HPDE6-E6E7 (cell line): ENCODE measurements at regions not wholly inside any gene's neighbourhood (a gene's known extent, or its start where the extent isn't known, plus 50 kb on each side); places are given as distances from the start of the nearest gene placed in this dataset.
A peak's percentile ranks its signal among the peaks of the same experiment; 100 is the strongest.
"Not testable (repeated sequence)": the region's sequence is repeated elsewhere in the genome, so short reads cannot be mapped to it uniquely, and the experiment has no call there.

Source experiments
- DNase-seq: peaks from one replicate; pipeline ENCODE4 v3.0.0; 2011; ENCODE audit warnings: missing footprints; ENCODE audit errors: extremely low spot score

DNA sequence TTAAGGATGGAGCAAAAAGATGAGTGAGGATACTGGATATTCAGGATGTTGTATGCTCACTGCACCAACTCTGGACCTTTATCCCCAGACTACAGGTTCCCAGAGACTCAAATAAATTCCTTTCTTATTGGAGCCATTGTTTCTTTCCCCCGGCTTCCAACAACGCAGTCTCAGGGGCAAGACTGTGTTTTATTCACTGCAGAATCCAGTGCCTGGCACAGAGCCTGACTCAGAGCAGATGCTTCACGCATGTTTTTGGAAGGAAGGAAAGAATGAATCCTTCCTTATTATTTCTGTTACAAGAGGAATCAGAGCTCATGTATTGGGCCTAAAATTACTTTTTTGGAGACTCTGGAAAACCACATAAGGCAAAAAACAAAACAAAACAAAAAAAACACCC lies 96.0 kb upstream of the VGLL4 start:
- no peak for DNase-seq

DNA sequence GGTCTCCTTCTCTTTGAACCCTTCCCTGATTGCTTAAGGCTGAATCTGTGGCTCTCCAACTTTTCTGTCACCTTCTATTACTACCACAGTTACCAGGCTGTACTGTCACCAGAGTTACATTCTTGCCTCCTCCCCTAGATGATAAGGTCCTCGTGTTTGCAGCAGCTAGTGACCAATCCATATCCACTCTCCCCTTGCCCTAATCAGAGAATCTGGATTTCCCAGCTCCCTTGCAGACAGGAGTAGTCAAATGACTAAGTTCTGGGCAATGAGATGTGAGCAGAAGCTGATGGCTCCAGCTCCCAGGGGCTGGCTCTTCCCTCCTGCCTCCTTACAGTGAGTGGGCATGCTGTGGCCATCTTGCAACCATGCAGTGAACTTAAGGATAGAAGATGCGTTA lies 95.4 kb upstream of the VGLL4 start:
- no peak for DNase-seq

DNA sequence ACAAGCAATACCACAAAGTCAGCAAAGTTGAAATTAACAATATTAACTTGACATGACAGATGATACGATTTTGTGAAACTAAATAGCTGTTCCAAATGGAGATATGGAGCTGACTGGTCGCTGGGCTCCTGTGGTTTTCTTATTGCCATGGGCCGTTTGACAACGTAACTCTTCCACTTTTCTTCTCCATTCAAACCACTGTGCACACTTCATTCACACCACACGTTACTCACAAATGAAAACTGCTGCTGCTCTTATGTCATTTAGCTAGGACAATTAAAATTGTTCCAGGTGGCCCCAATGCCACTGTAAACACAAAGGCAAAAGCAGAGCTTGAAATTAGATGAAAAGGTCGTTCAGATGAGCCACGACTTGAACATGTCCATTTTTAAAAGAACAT lies 94.0 kb upstream of the VGLL4 start:
- no peak for DNase-seq

DNA sequence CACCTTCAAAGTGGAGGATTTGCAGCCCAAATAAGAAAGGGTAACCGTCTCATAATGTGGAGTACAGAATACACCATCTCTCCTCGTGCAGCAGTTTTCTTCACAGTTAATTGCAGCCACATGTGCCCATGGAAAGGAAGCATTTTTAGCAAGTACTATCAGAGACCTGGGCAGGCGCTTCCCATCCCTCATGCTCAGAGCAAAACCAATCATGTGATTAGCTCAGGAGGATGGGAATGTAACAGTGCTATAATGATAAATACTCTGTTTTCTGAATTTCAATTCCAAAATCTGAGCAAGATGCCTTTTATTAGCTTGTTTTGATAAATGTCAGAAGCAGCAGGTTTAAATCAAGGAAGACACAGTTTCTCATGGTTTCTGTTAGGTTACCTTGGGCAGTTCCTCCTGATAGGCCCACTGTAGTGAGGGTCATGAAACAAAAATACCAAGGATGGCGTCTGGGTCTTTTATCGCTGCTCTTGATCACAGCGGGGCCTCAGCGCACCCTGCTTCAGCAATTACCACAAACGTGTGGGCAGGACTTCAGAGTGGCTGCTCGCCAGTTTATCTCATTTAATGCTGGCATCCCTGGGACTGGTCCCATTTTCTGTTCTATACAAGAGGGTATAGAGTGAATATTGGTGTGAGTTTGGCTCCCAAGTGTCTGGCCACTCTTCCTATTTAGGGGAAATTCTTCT lies 92.6 kb upstream of the VGLL4 start:
- no peak for DNase-seq

DNA sequence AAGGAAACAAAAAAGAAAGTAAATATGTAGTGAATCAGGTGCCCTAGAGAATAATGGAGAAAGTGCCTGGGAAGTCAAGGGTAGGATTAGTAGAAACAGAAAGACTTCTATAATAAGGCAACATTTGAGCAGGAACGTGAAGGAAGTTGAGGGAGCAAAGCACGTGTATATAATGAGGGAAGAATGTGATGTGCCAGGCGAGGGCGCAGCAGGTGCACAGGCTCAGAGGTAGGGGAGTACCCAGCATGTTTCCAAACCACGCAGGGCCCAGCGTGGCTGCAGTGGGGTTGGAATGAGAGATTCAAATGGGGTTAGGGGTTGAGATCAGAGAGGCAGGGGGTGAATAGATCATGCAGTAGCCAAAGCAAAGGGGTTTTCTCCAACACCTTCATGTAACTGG lies 91.9 kb upstream of the VGLL4 start:
- no peak for DNase-seq

GRCh38 chr3:11735111-11735510 lies 91.4 kb upstream of the VGLL4 start:
- DNase-seq: not testable (repeated sequence)

DNA sequence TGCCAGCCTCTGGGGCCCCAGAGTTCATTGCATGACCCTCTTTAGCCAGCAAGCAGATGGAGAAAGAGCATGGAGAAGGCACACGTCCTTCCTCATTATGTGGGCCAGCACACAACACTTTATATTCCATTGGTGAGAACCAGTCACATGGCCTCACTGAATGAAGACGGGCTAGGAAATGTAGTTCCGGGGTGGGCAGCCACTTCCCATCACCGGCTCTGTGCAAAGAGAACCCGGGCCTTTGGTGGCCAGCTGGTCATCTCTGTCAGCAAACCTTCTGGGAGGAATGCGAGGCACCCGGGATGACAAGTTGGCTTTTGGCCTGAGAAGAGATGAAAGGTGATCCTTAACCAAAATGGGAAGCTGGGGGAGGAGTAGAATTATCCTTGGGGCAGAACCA lies 90.2 kb upstream of the VGLL4 start:
- DNase-seq: no peak

- no peak for DNase-seq
Measured at GRCh38 chr3:11727207-11727606, 83.5 kb upstream of the VGLL4 start.

DNA sequence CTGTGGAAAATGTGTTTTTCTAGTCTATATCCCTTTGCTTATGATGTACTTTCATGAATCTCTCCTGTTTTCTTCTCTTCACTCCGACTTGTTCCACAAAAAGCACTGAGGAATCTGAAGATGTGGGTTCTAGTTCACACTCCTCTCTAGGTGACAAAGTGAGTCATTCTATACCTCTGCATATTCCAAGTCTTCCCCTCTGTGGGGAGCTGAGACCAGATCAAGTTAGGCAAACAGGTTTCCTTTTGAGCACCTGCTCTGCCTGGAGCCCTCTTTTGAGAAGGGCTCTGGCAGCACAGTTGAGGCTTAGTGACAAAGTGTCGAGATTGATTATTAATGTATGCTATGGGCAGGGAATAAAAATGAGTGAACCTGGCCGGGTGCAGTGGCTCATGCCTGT lies 82.4 kb upstream of the VGLL4 start:
- DNase-seq: no peak

- not testable (repeated sequence) for DNase-seq
Measured at GRCh38 chr3:11725340-11725641, 81.6 kb upstream of the VGLL4 start.

GRCh38 chr3:11724615-11725339 lies 81.1 kb upstream of the VGLL4 start:
- no peak for DNase-seq

DNA sequence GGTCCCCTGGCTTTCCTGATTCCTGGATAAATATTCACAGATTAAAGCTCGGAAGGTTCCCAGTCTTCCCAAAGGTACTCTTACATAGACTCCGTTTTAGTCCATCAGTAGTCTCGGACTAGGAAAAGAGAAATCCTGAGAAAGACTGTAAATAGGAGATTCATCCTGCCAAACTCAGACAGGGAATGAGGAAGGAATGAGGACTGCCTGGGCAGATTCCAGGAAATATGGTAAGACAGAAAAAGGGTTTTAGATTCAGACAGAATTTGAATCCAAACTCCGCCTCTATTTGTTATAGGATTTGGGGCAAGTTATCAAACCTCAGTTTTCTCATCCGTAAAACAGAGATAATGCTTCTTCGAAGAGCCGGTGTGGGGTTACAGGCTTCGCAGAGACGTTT lies 77.8 kb upstream of the VGLL4 start:
- no peak for DNase-seq

- DNase-seq: no peak
Measured at GRCh38 chr3:11720917-11721411, 77.2 kb upstream of the VGLL4 start.

DNA sequence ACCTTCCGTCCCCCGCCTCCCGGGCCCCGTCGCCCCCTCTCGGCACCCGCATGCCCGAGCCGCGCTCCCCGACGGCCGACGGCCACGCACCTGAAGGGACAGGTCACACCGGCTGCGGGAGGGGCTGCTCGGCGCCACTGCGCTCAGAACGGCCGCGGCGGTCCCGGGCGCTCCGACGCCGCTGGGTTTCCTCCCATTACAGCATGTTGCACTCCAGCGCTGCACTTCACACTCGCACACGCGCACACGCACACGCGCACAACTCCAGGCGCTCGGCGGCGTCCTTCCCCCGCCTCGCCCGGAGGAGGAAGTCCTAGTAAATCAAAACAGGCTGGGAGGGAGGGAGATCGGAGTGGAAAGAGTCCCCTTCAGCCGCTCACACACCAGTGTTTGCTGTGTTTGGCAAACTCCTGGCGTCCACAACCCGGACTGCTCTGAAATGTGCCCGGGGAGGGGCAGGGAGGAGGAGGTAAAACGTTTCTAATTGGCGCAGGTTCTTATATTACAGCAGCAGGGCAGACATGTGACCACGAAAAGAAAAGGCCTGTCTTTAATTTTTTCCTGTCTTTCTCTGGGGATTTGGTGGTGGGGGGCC lies 76.7 kb upstream of the VGLL4 start:
- DNase-seq: no peak

DNA sequence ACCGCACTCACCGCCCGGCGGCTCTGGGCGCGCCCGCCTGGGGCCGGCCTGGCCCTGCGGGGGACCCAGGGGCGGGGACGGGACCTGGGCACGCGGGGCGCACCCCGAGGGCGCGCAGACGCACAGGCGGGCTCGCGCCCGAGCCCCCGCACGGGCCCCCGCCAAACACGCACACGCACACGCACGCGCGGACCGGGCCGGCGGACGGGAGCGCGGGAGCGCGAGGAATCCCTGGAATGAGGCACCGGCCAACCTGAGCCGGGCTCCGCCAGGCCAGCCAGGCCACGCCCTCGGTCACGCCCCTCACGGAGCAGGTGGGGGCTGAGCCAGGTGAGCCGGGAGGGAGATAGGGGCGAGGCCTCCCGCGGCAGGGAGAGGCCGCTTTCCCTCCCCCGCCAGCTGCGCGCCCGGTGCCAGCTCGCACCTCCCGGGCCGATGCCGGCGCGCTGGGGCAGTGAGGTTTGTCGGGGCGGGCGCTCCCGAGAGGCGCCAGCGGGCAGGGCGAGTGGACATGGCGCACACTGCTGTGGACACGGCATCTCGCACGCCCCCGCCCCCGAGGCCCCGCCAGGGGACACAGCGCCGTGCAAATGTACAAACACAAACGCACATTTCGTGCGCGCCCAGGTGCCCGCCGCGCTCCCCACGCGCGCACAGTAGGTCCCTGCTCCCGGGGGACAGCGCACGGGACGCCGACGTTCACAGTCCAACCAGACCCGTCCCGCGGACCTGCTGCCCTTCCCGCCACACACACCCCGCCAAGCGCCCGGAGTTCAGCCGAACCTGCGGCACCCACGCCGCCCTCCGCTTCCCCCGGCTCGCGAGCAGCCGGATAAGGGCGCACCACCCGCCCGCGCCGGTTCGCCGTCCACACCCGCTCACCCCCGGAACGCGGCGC lies 75.9 kb upstream of the VGLL4 start:
- DNase-seq: peak; percentile 66

DNA sequence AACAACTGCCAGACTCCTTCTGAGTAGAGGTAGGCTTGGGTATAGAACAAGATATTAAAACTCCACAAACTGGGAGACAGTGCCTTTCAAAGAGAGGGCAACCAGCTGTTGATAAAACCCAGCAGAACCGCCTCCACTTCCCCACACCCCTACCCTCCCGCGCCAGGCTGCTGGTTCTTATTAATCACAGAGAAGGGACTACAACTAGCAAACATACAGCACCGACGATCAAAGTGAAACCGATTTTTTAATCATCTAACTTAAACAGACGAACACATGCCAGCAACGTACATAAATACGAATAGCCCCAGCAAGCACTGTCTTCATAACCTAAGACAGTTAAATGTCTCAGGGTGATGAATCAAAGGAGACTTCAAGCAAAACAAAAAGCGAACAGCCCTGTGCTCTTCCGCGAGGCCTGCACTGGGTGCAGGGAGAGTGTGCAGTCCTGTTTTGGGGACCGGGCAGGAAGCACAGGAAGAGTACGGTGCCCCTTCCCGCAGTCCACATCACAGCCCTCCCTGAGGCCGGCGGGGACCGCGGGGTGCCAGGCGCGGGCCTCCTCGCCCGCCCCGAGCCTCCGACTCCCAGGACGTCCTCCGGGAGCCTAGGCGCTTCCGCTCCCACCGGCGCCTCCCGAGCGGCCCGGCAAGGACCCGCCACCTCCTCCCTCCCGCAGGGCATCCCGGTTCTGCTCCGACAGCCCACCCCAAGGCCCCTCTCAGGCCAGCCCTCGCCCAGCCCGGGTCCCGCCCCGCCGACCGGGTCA lies 75.1 kb upstream of the VGLL4 start:
- no peak for DNase-seq

DNA sequence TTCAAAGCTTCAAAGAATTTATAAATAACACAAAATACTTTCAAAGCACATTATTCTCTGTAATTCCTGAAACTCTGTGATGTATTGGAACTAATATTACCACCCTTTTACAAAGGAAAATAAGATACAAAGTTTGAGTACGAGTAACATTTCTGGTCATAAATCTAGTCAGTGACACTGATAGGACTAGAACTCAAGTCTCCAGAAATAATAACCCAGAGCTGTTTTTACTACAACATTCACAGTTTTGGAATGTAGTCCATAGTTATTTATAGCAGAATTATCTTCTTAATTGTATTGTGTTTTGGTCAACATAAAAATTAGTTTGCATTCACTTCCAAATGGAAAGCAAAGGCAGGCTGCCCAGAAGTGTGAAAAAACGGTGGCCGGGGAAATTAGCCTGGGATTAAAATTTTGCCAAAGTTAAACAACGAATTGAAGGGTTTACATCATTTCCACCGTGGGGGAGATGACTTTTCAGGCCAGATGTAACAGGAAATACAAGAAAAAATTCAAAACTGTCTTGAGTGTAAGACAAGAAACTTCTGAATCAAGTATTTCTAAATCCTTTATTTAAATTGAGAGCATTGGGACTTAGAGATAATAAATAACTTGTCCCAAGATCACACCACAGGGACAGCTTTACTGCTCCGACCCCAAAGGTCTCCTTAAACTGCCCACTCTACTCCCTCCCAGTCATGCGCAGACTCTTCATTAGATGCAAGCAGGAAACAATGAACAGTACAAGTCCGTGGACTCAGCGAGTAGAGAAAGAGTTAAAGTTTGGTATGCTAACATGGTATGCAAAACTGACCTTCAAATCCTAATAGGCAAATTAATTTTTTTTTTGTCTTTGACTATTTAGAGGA lies 74.3 kb upstream of the VGLL4 start:
- no peak for DNase-seq

- DNase-seq: no peak
Measured at GRCh38 chr3:11717301-11717700, 73.6 kb upstream of the VGLL4 start.

DNA sequence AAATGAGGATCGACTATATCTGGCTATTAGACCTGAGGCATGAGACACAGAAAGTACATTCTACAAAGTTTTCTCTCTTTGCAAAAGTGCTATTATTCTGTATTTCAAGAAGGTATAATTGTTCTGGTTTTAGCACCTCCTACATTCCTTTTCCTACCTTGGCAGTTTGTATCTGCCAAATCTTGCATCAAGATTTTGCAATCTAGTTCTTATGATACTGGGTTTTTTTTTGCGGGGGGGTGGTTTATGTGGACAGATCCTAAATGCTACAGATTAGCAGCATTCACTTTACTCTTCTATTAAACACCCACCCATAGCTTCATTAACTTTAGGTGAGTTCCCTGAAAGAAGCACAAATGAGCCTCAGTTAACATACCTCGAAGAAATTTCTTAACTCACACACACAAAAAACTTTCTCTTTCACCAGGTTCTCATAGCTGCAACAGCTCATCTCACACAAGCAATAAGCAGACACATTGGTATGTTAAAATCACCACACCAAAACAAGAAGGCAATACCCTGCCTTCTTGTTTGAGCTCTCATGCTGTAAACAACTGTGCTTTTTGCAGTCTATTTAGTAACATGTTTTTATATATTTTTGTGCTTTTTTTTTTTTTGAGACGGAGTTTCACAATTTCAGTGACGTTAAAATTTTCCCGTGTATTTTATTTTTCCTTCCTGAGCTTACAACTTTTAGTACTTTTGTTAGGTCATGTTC lies 73.0 kb upstream of the VGLL4 start:
- DNase-seq: no peak

- no peak for DNase-seq
Measured at GRCh38 chr3:11713171-11713570, 69.5 kb upstream of the VGLL4 start.
